ENCODE measurements at regions not wholly inside any gene's neighbourhood (a gene's known extent, or its start where the extent isn't known, plus 50 kb on each side); places are given as distances from the start of the nearest gene placed in this dataset.

- TF ChIP-seq POLR2A (IDR thresholded peaks at IDR 0.05) (no peak), POLR2AphosphoS5 (IDR thresholded peaks at IDR 0.05; ENCODE audit: insufficient read depth in 1 of 2, low read depth in 1 of 2) (no peak)
- TF ChIP-seq, protein P1, sequence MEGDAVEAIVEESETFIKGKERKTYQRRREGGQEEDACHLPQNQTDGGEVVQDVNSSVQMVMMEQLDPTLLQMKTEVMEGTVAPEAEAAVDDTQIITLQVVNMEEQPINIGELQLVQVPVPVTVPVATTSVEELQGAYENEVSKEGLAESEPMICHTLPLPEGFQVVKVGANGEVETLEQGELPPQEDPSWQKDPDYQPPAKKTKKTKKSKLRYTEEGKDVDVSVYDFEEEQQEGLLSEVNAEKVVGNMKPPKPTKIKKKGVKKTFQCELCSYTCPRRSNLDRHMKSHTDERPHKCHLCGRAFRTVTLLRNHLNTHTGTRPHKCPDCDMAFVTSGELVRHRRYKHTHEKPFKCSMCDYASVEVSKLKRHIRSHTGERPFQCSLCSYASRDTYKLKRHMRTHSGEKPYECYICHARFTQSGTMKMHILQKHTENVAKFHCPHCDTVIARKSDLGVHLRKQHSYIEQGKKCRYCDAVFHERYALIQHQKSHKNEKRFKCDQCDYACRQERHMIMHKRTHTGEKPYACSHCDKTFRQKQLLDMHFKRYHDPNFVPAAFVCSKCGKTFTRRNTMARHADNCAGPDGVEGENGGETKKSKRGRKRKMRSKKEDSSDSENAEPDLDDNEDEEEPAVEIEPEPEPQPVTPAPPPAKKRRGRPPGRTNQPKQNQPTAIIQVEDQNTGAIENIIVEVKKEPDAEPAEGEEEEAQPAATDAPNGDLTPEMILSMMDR (IDR thresholded peaks at IDR 0.05), result no peak
- no peaks in the 10 kb centered on the region for H3K36me3 ChIP-seq
- intact Hi-C loops (cut with DNase I), result no loop called here
- no peaks in the 10 kb centered on the region for H3K9me3 ChIP-seq
- H3K27ac ChIP-seq, result no peak overlapping the region
- no peaks in the 10 kb centered on the region for H3K4me1 ChIP-seq
- no peak for DNase-seq (ENCODE audit: extremely low spot score in 2 of 2)
- no peak overlapping the region for H3K4me3 ChIP-seq
- no peaks in the 10 kb centered on the region for H3K27me3 ChIP-seq
Measured at GRCh38 chr6:67411036-67411435, 1224.0 kb upstream of the ADGRB3 start.

DNA sequence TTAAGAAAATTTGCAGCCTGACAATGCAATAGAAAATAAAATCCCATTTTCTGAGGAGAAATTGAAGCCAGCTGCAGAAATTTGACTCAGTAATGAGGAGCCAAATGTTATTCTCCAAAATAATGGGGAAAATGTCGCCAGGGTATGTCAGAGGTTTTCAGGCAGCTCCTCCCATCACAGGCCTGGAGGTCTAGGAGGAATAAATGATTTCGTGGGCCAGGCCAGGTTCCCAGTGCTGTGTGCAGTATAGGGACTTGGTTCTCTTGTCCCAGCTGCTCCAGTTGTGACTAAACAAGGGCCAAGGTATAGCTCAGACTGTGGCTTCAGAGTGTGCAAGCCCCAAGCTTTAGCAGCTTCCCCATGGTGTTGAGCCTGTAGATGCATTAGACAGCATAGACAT, 1240.8 kb upstream of the ADGRB3 start:
- no peak for DNase-seq (ENCODE audit: extremely low spot score in 2 of 2)
- no peaks in the 10 kb centered on the region for H3K27me3 ChIP-seq
- intact Hi-C loops (cut with DNase I), result no loop called here
- H3K9me3 ChIP-seq, result no peaks in the 10 kb centered on the region
- no peaks in the 10 kb centered on the region for H3K4me1 ChIP-seq
- no peak overlapping the region for H3K4me3 ChIP-seq
- no peak overlapping the region for H3K27ac ChIP-seq
- TF ChIP-seq, protein P1 (IDR thresholded peaks at IDR 0.05), result no peak
- no peak for TF ChIP-seq POLR2AphosphoS5 (IDR thresholded peaks at IDR 0.05; ENCODE audit: insufficient read depth in 1 of 2, low read depth in 1 of 2)
- TF ChIP-seq POLR2A (IDR thresholded peaks at IDR 0.05), result no peak
- no peaks in the 10 kb centered on the region for H3K36me3 ChIP-seq

DNA sequence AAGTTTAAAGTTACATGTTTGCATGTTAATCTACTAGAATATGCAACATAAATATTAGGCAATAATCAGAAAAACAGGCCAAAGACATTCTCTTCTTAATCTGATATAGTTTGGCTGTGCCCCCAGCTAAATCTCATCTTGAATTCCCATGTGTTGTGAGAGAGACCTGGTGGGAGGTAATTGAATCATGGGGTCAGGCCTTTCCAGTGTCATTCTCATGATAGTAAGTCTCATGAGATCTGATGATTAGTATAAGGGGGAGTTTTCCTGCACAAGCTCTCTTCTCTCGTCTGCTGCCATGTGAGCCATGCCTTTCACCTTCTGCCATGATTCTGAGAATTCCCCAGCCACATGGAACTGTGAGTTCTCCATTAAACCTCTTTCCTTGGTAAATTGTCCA, 1241.7 kb upstream of the ADGRB3 start:
- H3K36me3 ChIP-seq, result no peaks in the 10 kb centered on the region
- no peaks in the 10 kb centered on the region for H3K4me1 ChIP-seq
- no peak for DNase-seq (ENCODE audit: extremely low spot score in 2 of 2)
- no peak for TF ChIP-seq POLR2AphosphoS5 (IDR thresholded peaks at IDR 0.05; ENCODE audit: insufficient read depth in 1 of 2, low read depth in 1 of 2)
- TF ChIP-seq, protein P1 (IDR thresholded peaks at IDR 0.05), result no peak
- TF ChIP-seq POLR2A (IDR thresholded peaks at IDR 0.05), result no peak
- intact Hi-C loops (cut with DNase I), result no loop called here
- H3K9me3 ChIP-seq, result no peaks in the 10 kb centered on the region
- no peaks in the 10 kb centered on the region for H3K27me3 ChIP-seq
- H3K27ac ChIP-seq, result no peak overlapping the region
- no peak overlapping the region for H3K4me3 ChIP-seq

GRCh38 chr6:67391955-67392354, 1243.1 kb upstream of the ADGRB3 start:
- H3K9me3 ChIP-seq, result no peaks in the 10 kb centered on the region
- intact Hi-C loops (cut with DNase I), result no loop called here
- TF ChIP-seq POLR2AphosphoS5 (IDR thresholded peaks at IDR 0.05; ENCODE audit: insufficient read depth in 1 of 2, low read depth in 1 of 2) (no peak), POLR2A (IDR thresholded peaks at IDR 0.05) (no peak)
- TF ChIP-seq, protein P1 (IDR thresholded peaks at IDR 0.05), result no peak
- no peaks in the 10 kb centered on the region for H3K36me3 ChIP-seq
- no peak overlapping the region for H3K27ac ChIP-seq
- H3K4me1 ChIP-seq, result no peaks in the 10 kb centered on the region
- no peak overlapping the region for H3K4me3 ChIP-seq
- no peaks in the 10 kb centered on the region for H3K27me3 ChIP-seq
- no peak for DNase-seq (ENCODE audit: extremely low spot score in 2 of 2)

- no peak overlapping the region for H3K4me3 ChIP-seq
- intact Hi-C loops (cut with DNase I), result no loop called here
- H3K9me3 ChIP-seq, result no peaks in the 10 kb centered on the region
- H3K4me1 ChIP-seq, result no peaks in the 10 kb centered on the region
- H3K36me3 ChIP-seq, result no peaks in the 10 kb centered on the region
- DNase-seq (ENCODE audit: extremely low spot score in 2 of 2), result no peak
- TF ChIP-seq, protein P1 (IDR thresholded peaks at IDR 0.05), result no peak
- TF ChIP-seq POLR2A (IDR thresholded peaks at IDR 0.05), result no peak
- TF ChIP-seq POLR2AphosphoS5 (IDR thresholded peaks at IDR 0.05; ENCODE audit: insufficient read depth in 1 of 2, low read depth in 1 of 2), result no peak
- H3K27me3 ChIP-seq, result no peaks in the 10 kb centered on the region
- no peak overlapping the region for H3K27ac ChIP-seq
Measured at GRCh38 chr6:67369679-67370078, 1265.4 kb upstream of the ADGRB3 start.

Data from vagina (tissue), 2 donors.